Kidney (tissue), 13 donors: ENCODE measurements at regions not wholly inside any gene's neighbourhood (a gene's known extent, or its start where the extent isn't known, plus 50 kb on each side); places are given as distances from the start of the nearest gene placed in this dataset.
"Not testable (repeated sequence)": the region's sequence is repeated elsewhere in the genome, so short reads cannot be mapped to it uniquely, and the experiment has no call there.

Source experiments
- DNase-seq, 5 donors: peaks; one replicate each; pipeline ENCODE4 v3.0.0-alpha.2; 2013 to 2020
- FAIRE-seq: peaks from 2 replicates; lab custom pipeline; 2012; peaks lifted over from hg19 to GRCh38; lab: Jason Lieb, UNC
- H3K27ac ChIP-seq, 2 donors: one replicate each; pipeline ENCODE4 v1.7.0; 2013; ENCODE audit warnings: low read depth in 2 of 2, low read length in 2 of 2, inconsistent platforms in 1 of 2
- H3K27me3 ChIP-seq: one replicate; pipeline ENCODE4 v1.7.1; 2013; ENCODE audit warnings: low read length, inconsistent platforms; ENCODE audit not compliant: control insufficient read depth, insufficient read depth
- H3K36me3 ChIP-seq, 3 donors: one replicate each; pipeline versions ENCODE4 v1.7.0 to v1.7.1; 2013; ENCODE audit warnings: low read length in 3 of 3, control low read depth in 1 of 3, inconsistent platforms in 1 of 3; ENCODE audit not compliant: insufficient read depth in 3 of 3, control insufficient read depth in 2 of 3
- H3K4me1 ChIP-seq, 3 donors: one replicate each; pipeline versions ENCODE4 v1.7.0 to v1.7.1; 2013; ENCODE audit warnings: low read length in 3 of 3, inconsistent platforms in 1 of 3, low read depth in 1 of 3; ENCODE audit not compliant: control insufficient read depth in 2 of 3, insufficient read depth in 2 of 3
- H3K4me3 ChIP-seq, 3 donors: one replicate each; pipeline versions ENCODE4 v1.7.0 to v1.8.1; 2013; ENCODE audit warnings: low read length in 3 of 3, control low read depth in 1 of 3, inconsistent platforms in 1 of 3
- H3K9ac ChIP-seq, 3 donors: one replicate each; pipeline versions ENCODE4 v1.7.0 to v1.7.1; 2013; ENCODE audit warnings: low read length in 3 of 3, control low read depth in 1 of 3, inconsistent platforms in 1 of 3
- H3K9me3 ChIP-seq, 3 donors: one replicate each; pipeline versions ENCODE4 v1.7.0 to v1.7.1; 2013; ENCODE audit warnings: low read length in 3 of 3, control low read depth in 1 of 3, inconsistent platforms in 1 of 3; ENCODE audit not compliant: control insufficient read depth in 2 of 3, insufficient read depth in 1 of 3
- CTCF ChIP-seq: IDR thresholded peaks from 3 replicates; pipeline ENCODE4 v1.5.1; 2012; ENCODE audit warnings: mild to moderate bottlenecking, moderate library complexity, borderline replicate concordance; ENCODE audit not compliant: insufficient read depth; ENCODE audit errors: extremely low read depth
- intact Hi-C: fragments of 100-400 bp; cut with DNase I; formaldehyde crosslinking; loops from one replicate; pipeline ENCODE4 v1.11.1; 2022
- donor health status: control.
- donor health status: control.
- donor health status: control.
- donor health status: control.
- donor health status: control.
- donor health status: DM: yes; HTN: yes; CAD: no.
- donor health status: Normal renal cell carcinoma (clear cell type).

GRCh38 chr11:43177975-43178374 lies 133.8 kb upstream of the API5 start:
- DNase-seq (no peak), FAIRE-seq (no peak)
- no peak overlapping the region for H3K9ac ChIP-seq
- H3K36me3 ChIP-seq = no peaks in the 10 kb centered on the region
- intact Hi-C loops = no loop called here
- H3K4me3 ChIP-seq = no peak overlapping the region
- no peak overlapping the region for H3K27ac ChIP-seq
- no peak for TF ChIP-seq CTCF
- no peaks in the 10 kb centered on the region for H3K9me3 ChIP-seq
- no peaks in the 10 kb centered on the region for H3K4me1 ChIP-seq
- no peaks in the 10 kb centered on the region for H3K27me3 ChIP-seq

- H3K36me3 ChIP-seq, H3K9ac ChIP-seq, intact Hi-C loops, H3K27me3 ChIP-seq, H3K4me3 ChIP-seq, H3K27ac ChIP-seq, DNase-seq, FAIRE-seq, H3K9me3 ChIP-seq, H3K4me1 ChIP-seq: not testable (repeated sequence)
Measured at GRCh38 chr11:43194459-43194858, 117.3 kb upstream of the API5 start.

GRCh38 chr11:43197379-43197778 lies 114.4 kb upstream of the API5 start:
- DNase-seq = peak in 3 of 5 donors; percentile 69 to 84 (median 82)

GRCh38 chr11:43200031-43200430 lies 111.8 kb upstream of the API5 start:
- Histone ChIP-seq H3K27me3 (no peaks in the 10 kb centered on the region), H3K36me3 (no peaks in the 10 kb centered on the region), H3K4me3 (no peak overlapping the region), H3K27ac (no peak overlapping the region), H3K9me3 (no peaks in the 10 kb centered on the region), H3K9ac (no peak overlapping the region), H3K4me1 (no peaks in the 10 kb centered on the region)
- no peak for TF ChIP-seq CTCF
- no peak for FAIRE-seq
- DNase-seq = peak in 2 of 5 donors; percentile 21 to 42
- intact Hi-C loops = no loop called here

More at GRCh38 chr11:43197379-43197778, 114.4 kb upstream of the API5 start:
- no peak for FAIRE-seq
- no peak overlapping the region for H3K4me3 ChIP-seq
- H3K9ac ChIP-seq = no peak overlapping the region
- no peaks in the 10 kb centered on the region for H3K9me3 ChIP-seq
- no peak overlapping the region for H3K27ac ChIP-seq
- H3K36me3 ChIP-seq = no peaks in the 10 kb centered on the region
- TF ChIP-seq CTCF = no peak
- intact Hi-C loops = no loop called here
- H3K4me1 ChIP-seq = no peaks in the 10 kb centered on the region
- no peaks in the 10 kb centered on the region for H3K27me3 ChIP-seq
